NT2/D1 (cell line): ENCODE measurements at regions not wholly inside any gene's neighbourhood (a gene's known extent, or its start where the extent isn't known, plus 50 kb on each side); places are given as distances from the start of the nearest gene placed in this dataset.

ENCODE experiments used
- SUZ12 ChIP-seq: IDR thresholded peaks from 2 replicates; pipeline ENCODE4 v1.6.1; 2011; ENCODE audit not compliant: insufficient read length, insufficient read depth; ENCODE audit errors: extremely low read depth
- YY1 ChIP-seq: IDR thresholded peaks from 2 replicates; pipeline ENCODE4 v1.6.1; 2011; ENCODE audit not compliant: insufficient read length, insufficient read depth
- ZNF274 ChIP-seq: IDR thresholded peaks from 2 replicates; pipeline ENCODE4 v1.6.1; 2011; ENCODE audit warnings: mild to moderate bottlenecking, low read depth, low read length

- TF ChIP-seq YY1 (no peak), SUZ12 (no peak), ZNF274 (no peak)
These were observed 105.4 kb upstream of the FAM78B start for GRCh38 chr1:166272155-166272554.
